ENCODE measurements at regions not wholly inside any gene's neighbourhood (a gene's known extent, or its start where the extent isn't known, plus 50 kb on each side); places are given as distances from the start of the nearest gene placed in this dataset.

DNA sequence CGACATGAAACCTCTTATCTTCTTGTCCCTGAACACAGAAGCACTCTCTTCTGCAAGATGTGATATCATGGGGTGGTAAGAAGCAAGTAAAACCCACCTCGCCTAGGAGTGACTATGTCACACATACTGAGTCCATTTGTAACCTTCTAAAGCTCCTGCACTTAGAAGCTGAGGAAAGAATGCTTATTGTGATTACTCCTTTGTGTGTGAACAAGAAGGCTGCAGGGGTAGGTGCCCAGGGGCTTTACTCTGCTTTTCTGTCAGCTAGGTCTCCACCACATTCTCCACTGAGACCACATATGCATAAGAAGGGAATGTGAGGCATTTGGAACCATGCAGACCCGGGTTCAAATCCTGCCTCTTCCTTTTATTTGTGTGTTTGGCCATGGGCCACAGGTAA, 144.3 kb downstream of the DMRTA2 start:
- Histone ChIP-seq H3K36me3 (ENCODE audit: control insufficient read depth in 2 of 2, extremely low read depth in 1 of 2, insufficient read depth in 2 of 2, low read length in 2 of 2) (no peaks in the 10 kb centered on the region), H3K9me1 (replicated peaks; ENCODE audit: control insufficient read depth, extremely low read depth, insufficient read depth, low read length) (no peaks in the 10 kb centered on the region), H3K4me3 (replicated peaks in 1 of 3; ENCODE audit: insufficient read depth in 1 of 3, low read depth in 1 of 3, low read length in 3 of 3) (no peak overlapping the region), H3K27ac (ENCODE audit: insufficient read depth, low read depth, low read length) (no peak overlapping the region), H3K4me2 (ENCODE audit: insufficient read depth, low read length) (no peak overlapping the region), H3K9ac (replicated peaks; ENCODE audit: extremely low read depth, insufficient read depth, low read length) (no peak overlapping the region), H3K79me2 (ENCODE audit: control insufficient read depth, insufficient read depth, low read length) (no peaks in the 10 kb centered on the region), H3K27me3 (ENCODE audit: control insufficient read depth in 2 of 2, insufficient read depth in 2 of 2, low read length in 2 of 2) (no peaks in the 10 kb centered on the region), H3K4me1 (ENCODE audit: control insufficient read depth, extremely low read depth, insufficient read depth, low read length) (no peaks in the 10 kb centered on the region), H4K20me1 (replicated peaks; ENCODE audit: control insufficient read depth, extremely low read depth, insufficient read depth, low read length) (no peaks in the 10 kb centered on the region), H2AFZ (ENCODE audit: low read depth, low read length) (no peak overlapping the region), H3K9me3 (replicated peaks; ENCODE audit: control insufficient read depth, insufficient read depth, low read length) (no peaks in the 10 kb centered on the region)
- DNase-seq (ENCODE audit: low read depth, low spot score), result no peak
- FAIRE-seq, result no peak
- TF ChIP-seq EZH2 (IDR thresholded peaks at IDR 0.05; ENCODE audit: borderline replicate concordance, low read depth, low read length, severe bottlenecking), result no peak
- TF ChIP-seq GATA2 (IDR thresholded peaks at IDR 0.05; ENCODE audit: insufficient read depth, insufficient read length, low read depth, low read length), result no peak
- no peak for TF ChIP-seq POLR2A (IDR thresholded peaks at IDR 0.05; ENCODE audit: low read depth, low read length)
- no peak for TF ChIP-seq CTCF (IDR thresholded peaks at IDR 0.05; ENCODE audit: extremely low read depth in 1 of 2, insufficient read depth in 1 of 2, low read depth in 1 of 2, low read length in 2 of 2)
- TF ChIP-seq FOS (IDR thresholded peaks at IDR 0.05; ENCODE audit: borderline replicate concordance, insufficient read depth, low read length), result no peak
- TF ChIP-seq MYC (IDR thresholded peaks at IDR 0.05; ENCODE audit: low read depth, low read length), result no peak
- TF ChIP-seq JUN (IDR thresholded peaks at IDR 0.05; ENCODE audit: borderline replicate concordance, insufficient read depth, insufficient read length, low read depth), result no peak
- no peak for TF ChIP-seq MAX (IDR thresholded peaks at IDR 0.05; ENCODE audit: insufficient read depth, insufficient read length)
- TF ChIP-seq POLR2AphosphoS5 (IDR thresholded peaks at IDR 0.05; ENCODE audit: insufficient read depth, low read depth, low read length), result no peak
- no TSS peak for BruUV-seq (replicated peaks)
- CTCF ChIA-PET, result no interaction called here
- intact Hi-C loops (cut with micrococcal nuclease), result no loop called here
- POLR2A ChIA-PET, result no interaction called here
- dilution Hi-C loops (cut with MboI; ENCODE audit: extremely low pct_ligation_motif_present, low sequenced_read_pairs), result no loop called here
